ENCODE measurements at regions not wholly inside any gene's neighbourhood (a gene's known extent, or its start where the extent isn't known, plus 50 kb on each side); places are given as distances from the start of the nearest gene placed in this dataset.

GRCh38 chr10:30190577-30191552 lies 131.5 kb upstream of the JCAD start:
- H3K4me3 ChIP-seq (ENCODE audit: control insufficient read depth, low read depth, low read length), result no peak overlapping the region
- TF ChIP-seq CTCF (conservative IDR thresholded peaks at IDR 0.05; ENCODE audit: control insufficient read depth, insufficient read depth, low read depth, low read length), result no peak
- no peak for DNase-seq (ENCODE audit: low read depth)

- TF ChIP-seq CTCF (conservative IDR thresholded peaks at IDR 0.05; ENCODE audit: control insufficient read depth, insufficient read depth, low read depth, low read length), result no peak
- H3K4me3 ChIP-seq (ENCODE audit: control insufficient read depth, low read depth, low read length), result no peak overlapping the region
- no peak for DNase-seq (ENCODE audit: low read depth)
Measured at GRCh38 chr10:30189238-30189580, 129.8 kb upstream of the JCAD start.

GRCh38 chr10:30188556-30189237 lies 129.3 kb upstream of the JCAD start:
- no peak for DNase-seq (ENCODE audit: low read depth)
- TF ChIP-seq CTCF (conservative IDR thresholded peaks at IDR 0.05; ENCODE audit: control insufficient read depth, insufficient read depth, low read depth, low read length), result no peak
- no peak overlapping the region for H3K4me3 ChIP-seq (ENCODE audit: control insufficient read depth, low read depth, low read length)

GRCh38 chr10:30188101-30188500 lies 128.7 kb upstream of the JCAD start:
- TF ChIP-seq CTCF (conservative IDR thresholded peaks at IDR 0.05; ENCODE audit: control insufficient read depth, insufficient read depth, low read depth, low read length), result no peak
- DNase-seq (ENCODE audit: low read depth), result no peak
- no peak overlapping the region for H3K4me3 ChIP-seq (ENCODE audit: control insufficient read depth, low read depth, low read length)

GRCh38 chr10:30187010-30187409 lies 127.6 kb upstream of the JCAD start:
- TF ChIP-seq CTCF (conservative IDR thresholded peaks at IDR 0.05; ENCODE audit: control insufficient read depth, insufficient read depth, low read depth, low read length), result no peak
- DNase-seq (ENCODE audit: low read depth), result no peak
- no peak overlapping the region for H3K4me3 ChIP-seq (ENCODE audit: control insufficient read depth, low read depth, low read length)

- peak; percentile 21 for DNase-seq (ENCODE audit: low read depth)
- H3K4me3 ChIP-seq (ENCODE audit: control insufficient read depth, low read depth, low read length), result no peak overlapping the region
- TF ChIP-seq CTCF (conservative IDR thresholded peaks at IDR 0.05; ENCODE audit: control insufficient read depth, insufficient read depth, low read depth, low read length), result peak; percentile 38
Measured at GRCh38 chr10:30186371-30186875, 127.0 kb upstream of the JCAD start.
